GM20000 (cell line): ENCODE measurements at regions not wholly inside any gene's neighbourhood (a gene's known extent, or its start where the extent isn't known, plus 50 kb on each side); places are given as distances from the start of the nearest gene placed in this dataset.

ENCODE experiments used
- DNase-seq: peaks from one replicate; pipeline ENCODE4 v3.0.0; 2012; ENCODE audit warnings: low spot score
- CTCF ChIP-seq: IDR thresholded peaks from 2 replicates; pipeline ENCODE4 v1.5.1; 2012; ENCODE audit warnings: mild to moderate bottlenecking, control low read depth; ENCODE audit errors: extremely low read depth, missing control alignments

DNA sequence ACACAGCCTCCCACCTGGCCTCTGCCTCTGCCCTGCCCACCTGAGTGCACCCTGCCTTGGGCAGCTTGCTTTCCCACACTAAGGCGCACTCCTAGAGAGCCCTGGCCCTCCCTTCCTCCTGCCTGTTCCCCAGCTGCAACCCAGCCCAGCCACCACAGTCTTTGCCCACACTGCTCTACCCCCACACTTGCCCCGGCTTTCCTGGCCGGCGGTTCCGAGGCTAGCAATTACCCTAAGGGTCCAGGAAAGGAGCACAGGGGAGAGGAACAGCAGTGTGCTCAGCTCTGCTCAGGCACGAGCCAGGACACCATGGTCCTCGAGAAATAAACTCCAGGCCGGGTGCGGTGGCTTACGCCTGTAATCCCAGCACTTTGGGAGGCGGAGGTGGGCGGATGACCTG, 237.8 kb upstream of the RAB6C start:
- no peak for TF ChIP-seq CTCF
- no peak for DNase-seq

DNA sequence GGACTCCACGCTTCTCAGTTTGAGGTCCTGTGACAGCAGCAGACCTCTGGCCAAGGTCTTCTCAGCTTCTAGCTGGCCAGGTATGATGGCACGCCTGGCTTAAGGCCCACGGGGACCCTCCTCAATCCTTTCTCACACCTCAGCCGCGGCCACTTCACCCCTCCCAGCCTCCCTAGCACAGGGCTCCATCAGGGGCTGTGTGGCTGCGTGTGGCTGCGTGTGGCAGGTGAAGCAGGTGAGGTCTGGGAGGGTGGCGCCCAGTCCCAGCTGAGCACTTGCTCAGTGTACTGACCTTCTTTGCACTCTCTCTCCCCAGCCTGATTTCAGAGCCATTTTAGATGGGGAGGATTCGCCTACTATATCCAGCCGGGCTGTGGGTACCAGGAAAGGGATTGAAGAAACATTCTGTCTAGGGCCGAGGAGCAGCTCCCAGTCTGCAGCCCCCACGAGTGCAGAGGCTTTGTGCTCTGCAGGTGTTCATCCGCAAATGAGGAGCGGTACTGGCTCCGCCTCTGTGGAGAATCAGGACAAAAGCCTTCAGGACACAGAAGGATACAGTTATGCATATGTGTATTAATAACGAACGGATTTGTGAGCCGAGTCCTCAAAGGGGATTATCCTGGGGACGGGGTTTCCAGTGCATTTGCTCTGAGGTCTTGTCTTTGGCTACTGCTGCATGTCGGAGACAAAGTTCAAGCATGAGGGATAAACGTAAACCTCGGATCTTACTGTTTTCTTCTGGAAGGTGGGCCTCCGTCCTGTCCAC, 236.9 kb upstream of the RAB6C start:
- TF ChIP-seq CTCF, result no peak
- no peak for DNase-seq

DNA sequence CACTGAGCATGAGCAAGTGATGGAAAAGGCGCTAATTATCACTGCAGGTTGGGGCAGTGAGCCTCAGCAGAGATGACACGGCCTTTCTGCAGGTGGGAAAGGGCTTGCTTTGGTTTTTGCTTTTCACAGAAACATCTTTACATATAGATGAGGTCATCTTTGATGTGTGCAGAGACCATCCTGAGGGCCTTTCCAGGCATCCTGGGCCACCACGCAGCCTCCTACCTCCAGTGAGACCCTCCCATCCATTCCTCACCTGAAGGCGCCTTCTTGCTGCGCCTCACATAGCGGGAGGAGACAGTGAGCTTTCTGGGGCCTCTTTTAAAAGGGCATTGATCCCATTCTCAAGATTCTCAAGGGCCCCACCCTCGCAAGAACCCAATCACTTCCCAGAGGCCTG, 235.3 kb upstream of the RAB6C start:
- no peak for DNase-seq
- no peak for TF ChIP-seq CTCF

DNA sequence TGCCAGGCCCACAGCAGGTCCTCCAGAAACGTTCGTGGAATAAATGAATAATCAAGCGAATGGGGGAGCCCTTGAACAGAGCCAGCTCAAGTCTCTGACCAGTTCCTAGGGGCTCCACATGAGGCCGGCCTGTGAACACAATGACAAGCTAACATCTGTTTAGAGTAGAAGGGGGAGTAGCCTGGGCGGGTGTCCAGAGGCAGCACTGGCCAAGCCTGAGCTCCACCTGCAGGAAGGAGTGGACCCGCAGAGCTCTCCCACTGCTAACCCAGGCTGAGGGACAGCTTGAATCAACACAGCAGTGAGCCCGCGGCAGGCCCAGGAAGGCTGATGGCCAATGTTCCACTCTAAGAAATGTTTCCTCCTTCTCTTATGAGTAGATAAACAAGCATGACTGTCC, 234.8 kb upstream of the RAB6C start:
- DNase-seq, result no peak
- TF ChIP-seq CTCF, result no peak

GRCh38 chr2:129747500-129748125, 231.9 kb upstream of the RAB6C start:
- no peak for TF ChIP-seq CTCF
- DNase-seq, result no peak

GRCh38 chr2:129748250-129748649, 231.2 kb upstream of the RAB6C start:
- no peak for TF ChIP-seq CTCF

DNA sequence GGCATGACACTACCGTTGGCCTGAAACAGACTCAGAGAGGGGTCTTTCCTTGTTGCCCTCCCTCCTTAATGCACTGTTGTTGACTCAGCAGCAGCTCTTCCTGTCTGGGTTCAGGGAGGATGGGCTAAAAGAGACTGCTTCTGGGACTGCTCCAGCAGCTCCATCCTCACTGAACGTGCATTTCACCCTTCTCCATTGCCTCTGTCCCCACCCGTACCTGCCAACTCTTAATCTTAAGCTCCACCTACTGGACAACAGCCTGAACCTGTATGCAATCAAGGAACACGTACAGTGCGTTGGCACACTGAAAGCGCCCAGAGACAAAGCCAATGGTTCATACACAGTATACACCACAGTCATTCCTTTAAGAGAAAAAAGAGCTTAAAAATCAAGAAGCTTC, 230.8 kb upstream of the RAB6C start:
- DNase-seq, result no peak

More at GRCh38 chr2:129748250-129748649, 231.2 kb upstream of the RAB6C start:
- no peak for DNase-seq

More for the DNA sequence above, 230.8 kb upstream of the RAB6C start:
- no peak for TF ChIP-seq CTCF
